Endothelial cell of umbilical vein (primary cell): ENCODE measurements at regions not wholly inside any gene's neighbourhood (a gene's known extent, or its start where the extent isn't known, plus 50 kb on each side); places are given as distances from the start of the nearest gene placed in this dataset.

Source experiments
- BruUV-seq: library from RNA; stranded (reverse); fragments of 400-500 nt; replicated peaks from 2 replicates; lab custom pipeline; 2021; lab: Mats Ljungman, UMichigan
- CTCF ChIA-PET: fragments of 300-600, 350-600 bp; sonication (Branson Sonifier 250); formaldehyde crosslinking; loops from one replicate; lab custom pipeline; 2021; ENCODE audit warnings: antibody characterized with exemption, inconsistent platforms; lab: Charles Lee
- POLR2A ChIA-PET: fragments of 300-600, 350-600 bp; sonication (Branson Sonifier 250); formaldehyde crosslinking; loops from one replicate; lab custom pipeline; 2021; ENCODE audit warnings: antibody characterized with exemption, inconsistent platforms; lab: Charles Lee
- DNase-seq: peaks from one replicate; pipeline ENCODE4 v3.0.0-alpha.2; 2011; ENCODE audit warnings: low read depth, low spot score
- FAIRE-seq: peaks from 2 replicates; lab custom pipeline; 2011; peaks lifted over from hg19 to GRCh38; lab: Jason Lieb, UNC
- H2AFZ ChIP-seq: 2 replicates; pipeline ENCODE4 v1.6.0; 2012; ENCODE audit warnings: low read depth, low read length, control low read depth, inconsistent platforms
- H3K27ac ChIP-seq: 2 replicates; pipeline ENCODE4 v1.5.1; 2011; ENCODE audit warnings: low read depth, mild to moderate bottlenecking, control low read depth, low read length, moderate library complexity; ENCODE audit not compliant: insufficient read depth
- H3K27me3 ChIP-seq, 2 experiments: 2 replicates each; pipeline versions ENCODE4 v1.6.0 to v1.6.1; 2011; ENCODE audit warnings: low read length in 2 of 2, mixed read lengths in 1 of 2; ENCODE audit not compliant: control insufficient read depth in 2 of 2, insufficient read depth in 2 of 2
- H3K36me3 ChIP-seq, 2 experiments: 2 replicates in 1 of 2; 3 replicates in 1 of 2; pipeline ENCODE4 v1.5.1; 2011; ENCODE audit warnings: low read length in 2 of 2, mild to moderate bottlenecking in 1 of 2, moderate library complexity in 1 of 2; ENCODE audit not compliant: control insufficient read depth in 2 of 2, insufficient read depth in 2 of 2; ENCODE audit errors: extremely low read depth in 1 of 2
- H3K4me1 ChIP-seq: 3 replicates; pipeline ENCODE4 v1.5.1; 2011; ENCODE audit warnings: mild to moderate bottlenecking, low read length; ENCODE audit not compliant: control insufficient read depth, insufficient read depth; ENCODE audit errors: extremely low read depth
- H3K4me2 ChIP-seq: 2 replicates; pipeline ENCODE4 v1.6.1; 2011; ENCODE audit warnings: low read length, control low read depth, mixed read lengths; ENCODE audit not compliant: insufficient read depth
- H3K4me3 ChIP-seq, 3 experiments: fragments of 200-600 bp in 1 of 3; sonication (generic), shearing (Covaris generic) in 1 of 3; replicated peaks in 1 of 3; 2 replicates each; pipeline ENCODE4 v1.5.1; 2011 to 2016; ENCODE audit warnings: control low read depth in 3 of 3, low read length in 3 of 3, mild to moderate bottlenecking in 2 of 3, inconsistent platforms in 1 of 3, low read depth in 1 of 3, moderate library complexity in 1 of 3; ENCODE audit not compliant: insufficient read depth in 1 of 3
- H3K79me2 ChIP-seq: 2 replicates; pipeline ENCODE4 v1.6.0; 2012; ENCODE audit warnings: low read length, inconsistent platforms; ENCODE audit not compliant: control insufficient read depth, insufficient read depth
- H3K9ac ChIP-seq: replicated peaks from 2 replicates; pipeline ENCODE3; 2011; ENCODE audit warnings: low read length, control low read depth; ENCODE audit not compliant: insufficient read depth; ENCODE audit errors: extremely low read depth
- H3K9me1 ChIP-seq: replicated peaks from 3 replicates; pipeline ENCODE4 v1.6.0; 2011; ENCODE audit warnings: mild to moderate bottlenecking, low read length; ENCODE audit not compliant: control insufficient read depth, insufficient read depth; ENCODE audit errors: extremely low read depth
- H3K9me3 ChIP-seq: replicated peaks from 2 replicates; pipeline ENCODE4 v1.5.1; 2012; ENCODE audit warnings: low read length, inconsistent platforms; ENCODE audit not compliant: control insufficient read depth, insufficient read depth
- H4K20me1 ChIP-seq: replicated peaks from 2 replicates; pipeline ENCODE3; 2011; ENCODE audit warnings: mild to moderate bottlenecking, low read length; ENCODE audit not compliant: control insufficient read depth, insufficient read depth; ENCODE audit errors: extremely low read depth
- CTCF ChIP-seq, 2 donors: IDR thresholded peaks; 1 replicate in 1 of 2; 2 replicates in 1 of 2; pipeline ENCODE4 v1.5.1; 2011; ENCODE audit warnings: low read length in 2 of 2, mild to moderate bottlenecking in 2 of 2, moderate library complexity in 2 of 2, control low read depth in 1 of 2, inconsistent platforms in 1 of 2, low read depth in 1 of 2; ENCODE audit not compliant: insufficient read depth in 1 of 2; ENCODE audit errors: extremely low read depth in 1 of 2
- EZH2 ChIP-seq: IDR thresholded peaks from 2 replicates; pipeline ENCODE4 v1.6.1; 2012; ENCODE audit warnings: borderline replicate concordance, low read depth, mild to moderate bottlenecking, moderate library complexity, low read length, inconsistent platforms; ENCODE audit not compliant: severe bottlenecking
- FOS ChIP-seq: IDR thresholded peaks from 2 replicates; pipeline ENCODE4 v1.6.1; 2011; ENCODE audit warnings: mild to moderate bottlenecking, low read length, moderate library complexity, borderline replicate concordance; ENCODE audit not compliant: insufficient read depth
- GATA2 ChIP-seq: IDR thresholded peaks from 2 replicates; pipeline ENCODE4 v1.7.0; 2011; ENCODE audit warnings: low read depth, mild to moderate bottlenecking, moderate library complexity, mixed read lengths, low read length; ENCODE audit not compliant: insufficient read length, insufficient read depth
- JUN ChIP-seq: IDR thresholded peaks from 2 replicates; pipeline ENCODE4 v1.6.1; 2011; ENCODE audit warnings: borderline replicate concordance, low read depth; ENCODE audit not compliant: insufficient read length, insufficient read depth
- MAX ChIP-seq: IDR thresholded peaks from 2 replicates; pipeline ENCODE4 v1.6.1; 2011; ENCODE audit not compliant: insufficient read depth, insufficient read length
- MYC ChIP-seq: IDR thresholded peaks from one replicate; pipeline ENCODE4 v1.6.1; 2011; ENCODE audit warnings: mild to moderate bottlenecking, low read depth, low read length
- POLR2A ChIP-seq: IDR thresholded peaks from 2 replicates; pipeline ENCODE4 v1.6.1; 2012; ENCODE audit warnings: low read depth, mild to moderate bottlenecking, control low read depth, low read length
- POLR2AphosphoS5 ChIP-seq: IDR thresholded peaks from 2 replicates; pipeline ENCODE4 v1.6.1; 2012; ENCODE audit warnings: low read depth, mild to moderate bottlenecking, control low read depth, low read length, moderate library complexity; ENCODE audit not compliant: insufficient read depth
- dilution Hi-C: fragments of 300-500 bp; cut with MboI; formaldehyde crosslinking; loops from one replicate; pipeline ENCODE4 v1.15.0; 2019; ENCODE audit warnings: low sequenced_read_pairs; ENCODE audit not compliant: extremely low pct_ligation_motif_present
- intact Hi-C: fragments of 100-400 bp; cut with micrococcal nuclease; formaldehyde crosslinking; loops from one replicate; pipeline ENCODE4 v1.10.0; 2022

- dilution Hi-C loops = no loop called here
- H3K9ac ChIP-seq = no peak overlapping the region
- POLR2A ChIA-PET = no interaction called here
These were observed 91.5 kb upstream of the F3 start for GRCh38 chr1:94633051-94633450.

More at GRCh38 chr1:94633051-94633450, 91.5 kb upstream of the F3 start:
- Histone ChIP-seq H3K36me3 (no peaks in the 10 kb centered on the region), H3K27ac (no peak overlapping the region), H2AFZ (no peak overlapping the region), H4K20me1 (no peaks in the 10 kb centered on the region), H3K4me3 (no peak overlapping the region), H3K4me2 (no peak overlapping the region), H3K27me3 (peaks cover 3 to 4% of the 10 kb centered on the region in 2 experiments), H3K9me1 (no peaks in the 10 kb centered on the region), H3K4me1 (no peaks in the 10 kb centered on the region), H3K9me3 (no peaks in the 10 kb centered on the region), H3K79me2 (no peaks in the 10 kb centered on the region)
- no peak for FAIRE-seq
- intact Hi-C loops = no loop called here
- no TSS peak for BruUV-seq
- CTCF ChIA-PET = interaction anchor here (1.2 kb wide), 1 partner anchor 174 kb away, joined by 3 read pairs; no protein-coding TSS in a partner anchor
- no peak for DNase-seq
- no peak for TF ChIP-seq FOS
- TF ChIP-seq JUN = no peak
- TF ChIP-seq CTCF (IDR thresholded peaks at IDR 0.05; ENCODE audit: extremely low read depth in 1 of 2, insufficient read depth in 1 of 2, low read depth in 1 of 2, low read length in 2 of 2) = no peak
- no peak for TF ChIP-seq POLR2AphosphoS5
- TF ChIP-seq MAX = no peak
- no peak for TF ChIP-seq POLR2A
- no peak for TF ChIP-seq GATA2
- TF ChIP-seq MYC = no peak
- TF ChIP-seq EZH2 = no peak
